Large intestine (tissue), 3 donors: ENCODE measurements at regions not wholly inside any gene's neighbourhood (a gene's known extent, or its start where the extent isn't known, plus 50 kb on each side); places are given as distances from the start of the nearest gene placed in this dataset.
"Not testable (repeated sequence)": the region's sequence is repeated elsewhere in the genome, so short reads cannot be mapped to it uniquely, and the experiment has no call there.

Experiments used
- DNase-seq, 2 donors: peaks; one replicate each; pipeline versions ENCODE4 v3.0.0 to v3.0.0-alpha.2; 2013
- H3K27ac ChIP-seq: one replicate; pipeline ENCODE4 v1.5.1; 2013; ENCODE audit warnings: low read length
- H3K27me3 ChIP-seq: 2 replicates; pipeline ENCODE4 v1.6.1; 2013; ENCODE audit warnings: low read length; ENCODE audit not compliant: control insufficient read depth, insufficient read depth
- H3K36me3 ChIP-seq: 2 replicates; pipeline ENCODE4 v1.6.1; 2013; ENCODE audit warnings: low read length; ENCODE audit not compliant: control insufficient read depth, insufficient read depth
- H3K4me1 ChIP-seq: one replicate; pipeline ENCODE4 v1.6.1; 2013; ENCODE audit warnings: low read length; ENCODE audit not compliant: control insufficient read depth, insufficient read depth
- H3K4me3 ChIP-seq: one replicate; pipeline ENCODE4 v1.5.1; 2013; ENCODE audit warnings: low read length
- H3K9me3 ChIP-seq: one replicate; pipeline ENCODE4 v1.6.1; 2013; ENCODE audit warnings: mild to moderate bottlenecking, low read depth, low read length, moderate library complexity; ENCODE audit not compliant: control insufficient read depth
- WGBS: methylation state at CpG from one replicate; pipeline ENCODE4 v1.1.5; 2013; ENCODE audit warnings: low lambda C conversion rate; ENCODE audit not compliant: insufficient coverage; 5-methylcytosine and 5-hydroxymethylcytosine counted together

DNA sequence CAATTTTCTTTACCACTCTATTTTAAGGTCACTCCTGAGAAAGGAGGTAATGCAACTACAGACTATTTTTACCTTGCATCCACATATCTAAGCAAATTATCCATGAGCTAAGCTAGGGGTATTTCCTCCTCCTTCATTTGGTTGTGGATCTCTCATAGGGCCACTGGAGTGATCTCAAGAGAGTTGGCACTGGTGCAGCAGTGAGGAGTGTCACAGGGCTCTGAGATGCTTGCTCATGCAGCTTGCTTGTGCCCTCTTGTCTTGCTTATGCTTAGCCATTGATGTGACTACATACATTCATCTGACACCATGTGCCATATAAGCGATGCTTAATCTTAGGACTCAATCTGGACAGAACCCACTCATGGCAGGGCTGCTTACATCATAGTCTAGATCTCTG is 950.3 kb downstream of the TSN start:
- Histone ChIP-seq H3K27ac (no peak overlapping the region), H3K4me1 (no peaks in the 10 kb centered on the region), H3K36me3 (no peaks in the 10 kb centered on the region), H3K9me3 (no peaks in the 10 kb centered on the region), H3K27me3 (no peaks in the 10 kb centered on the region), H3K4me3 (no peak overlapping the region)
- no peak for DNase-seq
- no CpG with 5 or more reads among the region's 1 CpG for WGBS

DNA sequence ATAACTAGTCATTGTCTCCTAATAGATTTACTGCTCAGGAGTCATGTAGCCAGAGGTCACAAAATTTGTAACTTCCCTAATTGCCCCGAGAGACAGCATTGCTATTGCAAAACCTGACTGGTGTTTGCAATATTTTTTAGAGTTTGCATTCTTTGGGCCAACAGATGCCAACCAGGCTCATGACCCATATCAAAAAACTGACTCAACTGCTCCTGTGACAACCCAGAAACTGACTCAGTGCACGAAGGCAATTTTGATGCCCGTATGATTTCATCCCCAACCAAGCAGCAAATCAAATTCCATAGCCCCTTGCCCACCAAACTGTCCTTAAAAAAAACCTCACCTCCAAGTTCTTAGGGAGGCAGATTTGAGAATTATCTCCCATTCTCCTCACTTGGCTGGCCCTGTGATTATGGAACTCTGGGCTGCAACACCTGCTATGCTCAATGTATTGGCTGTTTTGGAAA is 951.3 kb downstream of the TSN start:
- Histone ChIP-seq H3K4me3 (no peak overlapping the region), H3K27ac (no peak overlapping the region)

DNA sequence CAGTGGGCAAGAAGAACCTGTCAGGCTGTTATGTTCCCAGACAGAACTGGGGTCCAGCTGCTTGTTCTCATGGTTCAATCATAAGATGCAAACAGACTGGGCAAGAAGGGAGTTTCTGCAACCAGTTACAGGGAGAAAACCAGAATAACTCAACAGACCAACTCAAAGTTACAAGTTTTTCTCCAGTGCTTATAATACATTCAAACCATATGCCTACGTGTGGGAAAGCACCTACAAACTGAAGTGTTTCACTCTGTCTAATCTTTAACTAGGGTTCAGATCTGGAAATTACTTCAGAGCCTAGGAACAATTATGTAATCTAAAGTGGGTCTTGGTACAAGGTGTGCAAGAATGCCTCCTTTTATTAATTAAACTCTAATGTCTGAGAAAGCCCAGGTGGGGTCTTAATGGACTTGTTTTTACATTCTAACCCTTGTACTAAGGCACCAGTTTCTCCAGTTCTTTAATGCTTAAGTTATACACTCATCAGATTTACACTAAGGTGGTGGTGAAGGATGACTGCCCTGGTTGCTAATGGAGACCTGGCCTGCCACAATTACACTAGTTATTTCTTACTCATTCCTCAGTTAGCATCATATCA is 951.9 kb downstream of the TSN start:
- H3K36me3 ChIP-seq, result no peaks in the 10 kb centered on the region
- no peaks in the 10 kb centered on the region for H3K9me3 ChIP-seq
- H3K4me1 ChIP-seq, result no peaks in the 10 kb centered on the region
- no peak for DNase-seq
- H3K4me3 ChIP-seq, result no peak overlapping the region
- H3K27ac ChIP-seq, result no peak overlapping the region
- no peaks in the 10 kb centered on the region for H3K27me3 ChIP-seq
- no CpG with 5 or more reads among the region's 1 CpG for WGBS

More for the DNA sequence above, 951.3 kb downstream of the TSN start:
- H3K27me3 ChIP-seq, result no peaks in the 10 kb centered on the region
- no peaks in the 10 kb centered on the region for H3K9me3 ChIP-seq
- no CpG with 5 or more reads among the region's 3 CpGs for WGBS
- DNase-seq, result peak; percentile 9 to 19
- H3K4me1 ChIP-seq, result no peaks in the 10 kb centered on the region
- no peaks in the 10 kb centered on the region for H3K36me3 ChIP-seq

DNA sequence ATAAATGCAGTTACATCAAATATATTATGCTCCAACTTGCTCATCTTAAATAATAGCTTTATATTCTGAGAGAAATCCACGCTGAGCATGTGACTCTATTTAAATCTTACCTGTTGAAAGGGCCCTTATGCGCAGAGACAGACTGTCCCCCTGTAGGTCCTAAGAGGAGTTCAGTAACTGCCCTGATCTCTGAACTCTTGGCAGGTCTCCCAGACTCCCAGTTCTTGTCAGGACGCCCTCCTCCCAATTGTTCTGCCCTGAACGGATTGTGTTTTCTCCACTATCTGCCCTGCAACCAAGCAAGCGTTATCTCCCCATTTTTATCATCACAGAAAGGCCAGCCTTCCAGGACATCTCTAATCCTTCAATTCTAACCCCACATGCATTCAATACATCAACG is 954.6 kb downstream of the TSN start:
- H3K4me3 ChIP-seq, result no peak overlapping the region
- no peaks in the 10 kb centered on the region for H3K9me3 ChIP-seq
- WGBS, result 63% methylated on average over 1 of the region's 6 CpGs
- H3K36me3 ChIP-seq, result no peaks in the 10 kb centered on the region
- H3K4me1 ChIP-seq, result no peaks in the 10 kb centered on the region
- H3K27ac ChIP-seq, result no peak overlapping the region
- no peak for DNase-seq
- H3K27me3 ChIP-seq, result no peaks in the 10 kb centered on the region

DNA sequence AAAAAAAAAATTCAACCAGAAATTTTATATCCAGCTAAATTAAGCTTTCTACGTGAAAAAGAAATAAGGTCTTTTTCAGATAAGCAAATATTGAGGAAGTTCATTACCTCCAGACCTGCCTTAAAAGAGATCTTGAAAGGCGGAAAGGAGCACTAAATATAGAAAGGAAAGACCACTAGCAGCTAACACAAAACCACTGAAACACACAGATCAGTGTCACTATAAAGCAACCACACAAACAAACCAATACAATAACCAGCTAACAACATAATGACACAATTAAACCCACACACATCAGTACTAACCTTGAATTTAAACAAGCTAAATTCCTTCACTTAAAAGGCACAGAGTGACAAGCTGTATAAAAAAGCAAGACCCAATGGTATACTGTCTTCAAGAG is 958.3 kb downstream of the TSN start:
- Histone ChIP-seq H3K27me3 (no peaks in the 10 kb centered on the region), H3K27ac (no peak overlapping the region), H3K4me3 (no peak overlapping the region), H3K36me3 (no peaks in the 10 kb centered on the region), H3K4me1 (no peaks in the 10 kb centered on the region), H3K9me3 (no peaks in the 10 kb centered on the region)
- DNase-seq, result no peak
- WGBS, result 92% methylated on average over 2 of the region's 2 CpGs

DNA sequence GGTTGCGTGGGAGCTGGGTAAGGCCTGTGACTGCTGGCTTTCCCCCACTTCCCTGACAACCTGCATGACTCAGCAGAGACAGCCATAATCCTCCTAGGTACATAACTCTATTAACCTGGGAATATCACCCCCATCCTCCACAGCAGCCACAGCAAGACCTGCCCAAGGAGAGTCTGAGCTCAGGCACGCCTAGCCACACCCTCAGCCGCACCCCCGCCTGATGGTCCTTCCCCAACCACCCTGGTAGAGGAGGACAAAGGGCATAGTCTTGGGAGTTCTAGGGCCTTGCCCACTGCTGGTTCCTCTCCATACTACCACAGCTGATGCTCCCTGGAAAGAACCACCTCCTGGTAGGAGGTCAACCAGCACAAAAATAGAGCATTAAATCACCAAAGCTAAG is 965.4 kb downstream of the TSN start:
- WGBS, result no CpG with 5 or more reads among the region's 4 CpGs
- not testable (repeated sequence) for H3K27ac ChIP-seq

DNA sequence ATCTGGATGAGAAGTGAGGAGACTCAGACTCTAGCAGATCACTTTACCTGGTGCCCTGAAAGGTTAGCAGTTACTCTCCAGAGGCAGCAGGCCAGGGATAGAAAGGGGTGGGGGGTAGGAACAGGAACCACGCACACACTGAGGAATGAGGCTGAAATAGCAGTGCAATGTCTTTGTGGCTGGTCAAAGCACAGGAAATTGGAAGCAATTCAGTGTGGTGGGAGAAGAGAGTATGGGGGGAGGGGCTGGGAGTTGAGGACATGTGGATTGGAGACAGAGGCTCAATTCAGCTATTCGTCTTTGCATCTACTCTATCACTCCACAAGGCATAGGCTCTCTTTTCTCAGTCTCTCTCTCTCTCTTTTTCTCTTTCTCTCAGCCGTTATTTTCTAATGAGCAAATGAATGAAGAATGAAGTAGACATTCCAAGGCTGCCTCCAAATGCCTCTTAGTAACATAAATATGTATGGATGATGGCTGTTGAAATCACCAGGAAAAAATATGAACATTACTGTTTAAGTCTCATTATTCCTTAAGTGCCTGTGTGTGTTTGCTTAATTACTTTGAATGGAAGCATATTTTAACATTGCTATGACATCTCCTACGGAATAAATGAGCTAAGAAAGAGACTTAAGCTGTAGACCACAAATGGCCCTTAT is 979.4 kb downstream of the TSN start:
- Histone ChIP-seq H3K36me3 (no peaks in the 10 kb centered on the region), H3K27me3 (no peaks in the 10 kb centered on the region), H3K4me3 (no peak overlapping the region), H3K4me1 (no peaks in the 10 kb centered on the region), H3K9me3 (no peaks in the 10 kb centered on the region), H3K27ac (no peak overlapping the region)
- no peak for DNase-seq
- WGBS, result 82% methylated on average over 3 of the region's 4 CpGs

More for the DNA sequence above, 965.4 kb downstream of the TSN start:
- H3K27me3 ChIP-seq, H3K36me3 ChIP-seq, DNase-seq, H3K4me3 ChIP-seq, H3K9me3 ChIP-seq, H3K4me1 ChIP-seq: not testable (repeated sequence)

DNA sequence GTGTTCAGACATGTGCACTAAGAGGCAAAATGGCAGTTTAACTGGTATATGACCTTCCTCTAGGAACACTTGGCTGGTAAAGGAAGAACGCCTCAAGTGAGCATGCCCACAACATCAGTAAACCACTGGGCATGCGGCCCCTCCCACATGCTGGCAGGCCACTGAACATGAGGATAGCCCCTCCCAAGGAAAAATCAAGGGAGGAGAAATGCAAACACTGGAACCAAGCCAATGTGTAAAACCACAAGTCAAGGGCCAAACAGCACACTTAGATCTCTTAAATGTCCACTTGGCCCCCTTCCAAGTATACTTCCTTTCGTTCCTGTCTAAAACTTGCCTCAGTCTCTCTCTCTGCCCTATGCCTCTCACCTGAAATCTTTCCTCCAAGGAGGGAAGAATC is 980.8 kb downstream of the TSN start:
- no peaks in the 10 kb centered on the region for H3K4me1 ChIP-seq
- WGBS, result no CpG with 5 or more reads among the region's 3 CpGs
- no peaks in the 10 kb centered on the region for H3K36me3 ChIP-seq
- no peak for DNase-seq
- no peak overlapping the region for H3K4me3 ChIP-seq
- H3K9me3 ChIP-seq, result no peaks in the 10 kb centered on the region
- no peak overlapping the region for H3K27ac ChIP-seq
- H3K27me3 ChIP-seq, result no peaks in the 10 kb centered on the region

DNA sequence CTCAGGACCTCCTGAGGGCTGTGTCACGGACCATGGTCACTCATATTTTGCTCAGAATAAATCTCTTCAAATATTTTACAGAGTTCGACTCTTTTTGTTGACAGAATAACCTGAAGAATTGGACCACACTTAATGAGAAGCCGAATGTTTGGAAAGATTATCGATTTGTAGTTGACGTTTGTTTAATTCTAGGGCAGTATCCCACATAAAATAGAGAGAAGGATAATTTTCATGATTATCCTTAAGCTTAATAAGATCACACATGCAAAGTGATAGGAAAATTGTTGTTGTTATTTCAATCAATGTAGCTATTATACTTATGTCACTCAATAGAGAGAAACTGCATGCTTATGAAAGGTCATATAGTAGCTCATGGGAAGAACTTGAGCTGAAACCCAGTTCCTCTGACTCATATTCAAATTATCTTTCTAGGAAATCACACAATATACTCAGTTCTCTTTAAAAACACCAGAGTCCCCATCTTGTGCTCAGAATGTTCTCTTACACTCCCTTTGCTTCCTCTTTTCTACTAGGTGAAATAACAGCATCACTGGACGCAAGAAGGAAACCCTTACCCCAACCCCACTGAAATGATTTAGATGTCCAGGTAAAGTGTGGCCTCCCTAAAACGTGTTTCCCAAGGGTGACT is 982.1 kb downstream of the TSN start:
- no peak for DNase-seq
- H3K4me1 ChIP-seq, result no peaks in the 10 kb centered on the region
- H3K27ac ChIP-seq, result no peak overlapping the region
- no peaks in the 10 kb centered on the region for H3K9me3 ChIP-seq
- WGBS, result 90% methylated on average over 4 of the region's 7 CpGs
- H3K27me3 ChIP-seq, result no peaks in the 10 kb centered on the region
- H3K4me3 ChIP-seq, result no peak overlapping the region
- no peaks in the 10 kb centered on the region for H3K36me3 ChIP-seq

DNA sequence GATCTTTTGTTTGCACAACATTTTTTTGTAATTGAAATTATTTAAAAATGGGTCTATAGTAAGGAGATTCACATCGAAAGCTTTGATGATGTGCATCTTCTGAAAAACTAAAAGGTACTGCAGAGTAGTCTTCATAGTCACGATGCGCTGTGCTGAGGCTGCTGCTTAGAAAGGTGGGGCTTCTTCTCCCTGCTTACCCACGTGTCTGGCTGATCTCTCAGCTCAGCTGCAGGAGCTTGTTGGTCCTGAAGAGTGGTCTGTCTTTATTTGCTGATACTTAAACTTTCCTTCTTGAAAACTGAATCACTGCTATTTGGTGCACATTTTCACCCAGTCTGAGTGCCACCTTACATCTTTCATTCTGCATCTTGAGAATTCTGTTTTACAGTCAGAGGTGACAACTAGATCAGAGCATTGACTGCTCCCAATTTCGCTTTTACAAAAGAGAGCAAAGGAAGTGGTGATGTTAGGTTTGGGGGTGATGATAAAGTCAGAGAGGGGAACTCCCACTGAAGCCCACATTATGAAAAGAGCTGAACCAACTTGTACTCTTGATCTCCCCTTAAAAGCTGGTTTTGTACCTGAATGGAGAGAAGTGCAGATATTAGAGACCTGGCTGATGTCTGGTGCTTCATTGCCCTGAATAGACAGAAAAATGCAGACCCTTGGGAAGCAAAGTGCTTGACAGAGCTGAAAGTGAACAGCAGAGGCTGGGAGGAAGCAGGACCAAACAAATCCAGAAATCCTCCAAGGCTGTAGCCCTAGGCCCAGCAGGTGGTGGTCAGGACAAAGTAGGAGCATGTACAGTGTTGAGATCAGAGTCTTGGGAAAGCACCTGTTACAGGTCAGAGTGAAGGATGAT is 984.5 kb downstream of the TSN start:
- no peaks in the 10 kb centered on the region for H3K36me3 ChIP-seq
- H3K27ac ChIP-seq, result no peak overlapping the region
- H3K4me1 ChIP-seq, result no peaks in the 10 kb centered on the region
- 100% methylated on average over 1 of the region's 5 CpGs for WGBS
- H3K9me3 ChIP-seq, result no peaks in the 10 kb centered on the region
- H3K4me3 ChIP-seq, result no peak overlapping the region
- no peak for DNase-seq
- H3K27me3 ChIP-seq, result no peaks in the 10 kb centered on the region
